ENCODE measurements at regions not wholly inside any gene's neighbourhood (a gene's known extent, or its start where the extent isn't known, plus 50 kb on each side); places are given as distances from the start of the nearest gene placed in this dataset.
"Not testable (repeated sequence)": the region's sequence is repeated elsewhere in the genome, so short reads cannot be mapped to it uniquely, and the experiment has no call there.

DNA sequence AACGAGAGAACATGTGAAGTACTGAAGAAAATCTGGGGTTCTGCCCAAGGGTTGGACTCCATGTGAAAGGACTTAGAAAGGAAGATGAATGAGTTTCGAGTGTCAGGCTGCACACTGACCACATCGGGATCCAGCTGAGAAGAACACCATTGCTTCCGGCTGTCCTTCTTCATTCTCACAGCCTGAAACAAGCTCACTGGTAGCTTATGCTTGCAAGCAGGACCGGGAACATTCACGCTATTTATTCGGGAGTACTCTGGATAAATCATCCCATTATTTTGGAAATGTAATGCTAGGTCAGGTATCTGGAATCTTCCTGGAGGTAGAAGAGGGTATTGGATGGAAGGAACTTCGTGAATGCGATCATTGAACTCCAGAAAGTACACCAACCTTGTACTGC, 59.2 kb upstream of the TBL1X start:
- not testable (repeated sequence) for DNase-seq

DNA sequence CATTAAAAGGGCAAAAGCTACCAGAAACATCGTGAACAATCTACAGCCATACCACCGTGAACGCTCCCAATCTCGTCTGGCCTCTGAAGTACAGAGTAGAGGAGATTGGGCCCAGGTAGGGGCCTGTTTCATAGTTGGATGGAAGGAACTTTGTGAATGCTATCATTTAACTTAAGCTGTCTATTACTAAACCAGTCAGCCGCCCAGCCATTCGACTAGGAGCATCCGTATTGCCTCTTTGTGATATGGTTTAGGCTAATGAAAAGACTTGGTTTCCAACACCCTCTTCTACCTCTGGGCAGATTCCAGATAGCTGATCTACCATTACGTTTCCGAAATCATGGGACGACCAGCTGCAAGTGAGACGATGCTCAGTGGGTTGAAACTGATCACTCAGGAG, 54.0 kb upstream of the TBL1X start:
- not testable (repeated sequence) for H3K4me3 Mint-ChIP-seq; H3K27ac Mint-ChIP-seq; H3K36me3 Mint-ChIP-seq; H3K9me3 Mint-ChIP-seq; H3K27me3 Mint-ChIP-seq; ATAC-seq (replicated peaks); H3K4me1 Mint-ChIP-seq; DNase-seq

More for the DNA sequence above, 59.2 kb upstream of the TBL1X start:
- H3K36me3 Mint-ChIP-seq; H3K27me3 Mint-ChIP-seq; H3K9me3 Mint-ChIP-seq; H3K4me1 Mint-ChIP-seq; H3K4me3 Mint-ChIP-seq; H3K27ac Mint-ChIP-seq; ATAC-seq (replicated peaks): not testable (repeated sequence)

DNA sequence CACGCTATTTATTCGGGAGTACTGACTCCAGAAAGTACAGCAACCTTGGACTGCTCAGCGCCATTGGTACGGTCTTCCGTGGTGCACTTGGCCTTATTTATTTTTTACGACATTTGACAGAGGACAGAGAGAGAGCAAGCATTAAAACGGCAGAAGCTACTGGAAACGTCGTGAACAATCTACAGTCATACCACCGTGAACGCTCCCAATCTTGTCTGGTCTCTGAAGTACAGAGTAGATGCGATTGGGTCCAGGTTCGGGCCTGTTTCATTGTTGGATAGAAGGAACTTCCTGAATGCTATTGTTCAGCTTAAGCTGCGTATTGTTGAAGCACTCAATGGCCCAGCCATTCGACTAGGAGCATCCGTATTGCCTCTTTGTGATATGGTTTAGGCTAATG, 53.2 kb upstream of the TBL1X start:
- not testable (repeated sequence) for H3K27ac Mint-ChIP-seq; H3K4me3 Mint-ChIP-seq; ATAC-seq (replicated peaks); DNase-seq; H3K9me3 Mint-ChIP-seq; H3K36me3 Mint-ChIP-seq; H3K4me1 Mint-ChIP-seq; H3K27me3 Mint-ChIP-seq

DNA sequence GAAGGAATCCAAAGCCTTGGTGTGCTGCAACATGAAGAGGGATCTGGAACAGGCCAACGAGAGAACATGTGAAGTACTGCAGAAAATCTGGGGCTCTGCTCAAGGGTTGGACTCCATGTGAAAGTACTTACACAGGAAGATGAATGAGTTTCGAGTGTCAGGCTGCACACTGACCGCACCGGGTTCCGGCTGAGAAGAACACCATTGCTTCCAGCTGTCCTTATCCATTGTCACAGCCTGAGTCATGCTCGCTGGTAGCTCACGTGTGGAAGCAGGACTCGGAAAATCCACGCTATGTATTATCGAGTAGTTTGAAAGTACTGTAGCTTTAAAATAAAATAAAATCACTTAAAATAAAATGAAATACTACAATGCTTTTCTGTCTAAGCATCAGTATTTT, 50.4 kb upstream of the TBL1X start:
- no peaks in the 10 kb centered on the region for H3K9me3 Mint-ChIP-seq
- no peaks in the 10 kb centered on the region for H3K4me1 Mint-ChIP-seq
- ATAC-seq (replicated peaks) (no peak), DNase-seq (no peak)
- peaks cover 0 to 2% of the 10 kb centered on the region in 2 donors for H3K36me3 Mint-ChIP-seq
- H3K27me3 Mint-ChIP-seq, result no peaks in the 10 kb centered on the region
- no peak overlapping the region for H3K27ac Mint-ChIP-seq
- no peak overlapping the region for H3K4me3 Mint-ChIP-seq

All from stimulated activated naive B cell treated with anti-CD40 and anti-IgM and Interleukin-4, amounts not matched to agents 10 μg/mL and 1 μg/mL and 100 μg/mL, for 72 hours (primary cell).